Natural killer cell (primary cell): ENCODE measurements at regions not wholly inside any gene's neighbourhood (a gene's known extent, or its start where the extent isn't known, plus 50 kb on each side); places are given as distances from the start of the nearest gene placed in this dataset.
"Not testable (repeated sequence)": the region's sequence is repeated elsewhere in the genome, so short reads cannot be mapped to it uniquely, and the experiment has no call there.

Experiments used
- ATAC-seq, 3 donors: fragments of 150-1000 bp in 2 of 3; fragments of 200-7000 bp in 1 of 3; cut with Tn5 transposase; 1 replicate in 1 of 3; 2 replicates in 2 of 3; pipeline ENCODE4 v1.10.0; 2021; ENCODE audit warnings: mild to moderate bottlenecking in 2 of 3, moderate library complexity in 2 of 3
- DNase-seq, 2 donors: peaks; one replicate each; pipeline versions ENCODE4 v3.0.0 to v3.0.0-alpha.2; 2013 to 2021; ENCODE audit warnings: mixed read lengths in 1 of 2
- H3K27ac ChIP-seq: one replicate; pipeline ENCODE4 v1.5.1; 2013; ENCODE audit warnings: mild to moderate bottlenecking, low read length
- H3K27me3 ChIP-seq: one replicate; pipeline ENCODE4 v1.6.1; 2013; ENCODE audit warnings: low read length; ENCODE audit not compliant: control insufficient read depth, insufficient read depth
- H3K36me3 ChIP-seq: one replicate; pipeline ENCODE4 v1.6.1; 2013; ENCODE audit warnings: low read length; ENCODE audit not compliant: control insufficient read depth, insufficient read depth
- H3K4me1 ChIP-seq: one replicate; pipeline ENCODE4 v1.6.1; 2013; ENCODE audit warnings: low read length; ENCODE audit not compliant: control insufficient read depth, insufficient read depth
- H3K4me3 ChIP-seq: one replicate; pipeline ENCODE4 v1.5.1; 2013; ENCODE audit warnings: low read length
- H3K9me3 ChIP-seq: one replicate; pipeline ENCODE4 v1.6.1; 2013; ENCODE audit warnings: low read length; ENCODE audit not compliant: control insufficient read depth, insufficient read depth
- H3K27ac Mint-ChIP-seq, 2 donors: one replicate each; pipeline ENCODE4 v1.8.0; 2022; ENCODE audit warnings: mild to moderate bottlenecking in 2 of 2, mixed read lengths in 2 of 2, moderate library complexity in 1 of 2
- H3K27me3 Mint-ChIP-seq, 2 donors: one replicate each; pipeline ENCODE4 v1.8.0; 2022; ENCODE audit warnings: low read depth in 2 of 2, mixed read lengths in 2 of 2
- H3K36me3 Mint-ChIP-seq: one replicate; pipeline ENCODE4 v1.8.0; 2022; ENCODE audit warnings: mixed read lengths
- H3K4me1 Mint-ChIP-seq, 2 donors: one replicate each; pipeline ENCODE4 v1.8.0; 2022; ENCODE audit warnings: mixed read lengths in 2 of 2
- H3K4me3 Mint-ChIP-seq: one replicate; pipeline ENCODE4 v1.8.0; 2022; ENCODE audit warnings: mild to moderate bottlenecking, moderate library complexity, mixed read lengths
- H3K9me3 Mint-ChIP-seq, 2 donors: one replicate each; pipeline ENCODE4 v1.8.0; 2022; ENCODE audit warnings: mixed read lengths in 2 of 2
- WGBS: methylation state at CpG from one replicate; pipeline ENCODE4 v1.1.7; 2013; ENCODE audit warnings: missing lambda C conversion rate; ENCODE audit not compliant: insufficient coverage; 5-methylcytosine and 5-hydroxymethylcytosine counted together
- intact Hi-C: fragments of 100-400 bp; cut with micrococcal nuclease; formaldehyde crosslinking; loops from one replicate; pipeline ENCODE4 v1.14.2; 2022
- TF ChIP-seq, protein P1 (sequence below): fragments of 200-600 bp; IDR thresholded peaks from one replicate; pipeline ENCODE4 v1.8.0; 2022; ENCODE audit warnings: antibody characterized with exemption

DNA sequence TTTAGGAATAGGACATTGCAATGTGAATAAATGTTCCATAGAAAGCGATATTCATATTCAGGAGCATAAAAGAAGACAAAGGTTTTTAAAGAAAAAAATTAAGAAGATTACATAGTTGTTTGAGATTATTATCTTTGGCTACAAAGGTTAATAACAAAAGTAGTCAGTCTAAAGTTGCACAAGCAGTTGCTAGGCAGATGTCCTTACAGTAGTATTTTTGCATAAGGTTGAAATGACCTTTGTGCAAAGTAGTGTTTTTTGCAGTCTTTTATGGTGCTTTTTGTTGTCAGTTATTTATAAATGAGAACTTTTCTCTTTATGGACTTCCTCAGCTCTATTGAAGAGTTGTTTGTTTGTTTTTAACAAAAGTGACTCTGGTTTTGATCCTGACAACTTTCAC lies 447.8 kb downstream of the AMY1C start:
- DNase-seq = no peak
- intact Hi-C loops = no loop called here
- no peaks in the 10 kb centered on the region for H3K27me3 ChIP-seq
- no peak overlapping the region for H3K27ac ChIP-seq
- H3K9me3 Mint-ChIP-seq = peaks cover 16 to 19% of the 10 kb centered on the region in 2 donors
- ATAC-seq = no peak
- no peaks in the 10 kb centered on the region for H3K9me3 ChIP-seq
- no peaks in the 10 kb centered on the region for H3K4me1 ChIP-seq
- no peak overlapping the region for H3K4me3 Mint-ChIP-seq
- no peaks in the 10 kb centered on the region for H3K36me3 Mint-ChIP-seq
- H3K4me1 Mint-ChIP-seq = no peaks in the 10 kb centered on the region
- H3K4me3 ChIP-seq = no peak overlapping the region
- no peak overlapping the region for H3K27ac Mint-ChIP-seq
- WGBS = 67% methylated on average over 1 of the region's 1 CpG
- H3K27me3 Mint-ChIP-seq = no peaks in the 10 kb centered on the region
- TF ChIP-seq, protein P1, sequence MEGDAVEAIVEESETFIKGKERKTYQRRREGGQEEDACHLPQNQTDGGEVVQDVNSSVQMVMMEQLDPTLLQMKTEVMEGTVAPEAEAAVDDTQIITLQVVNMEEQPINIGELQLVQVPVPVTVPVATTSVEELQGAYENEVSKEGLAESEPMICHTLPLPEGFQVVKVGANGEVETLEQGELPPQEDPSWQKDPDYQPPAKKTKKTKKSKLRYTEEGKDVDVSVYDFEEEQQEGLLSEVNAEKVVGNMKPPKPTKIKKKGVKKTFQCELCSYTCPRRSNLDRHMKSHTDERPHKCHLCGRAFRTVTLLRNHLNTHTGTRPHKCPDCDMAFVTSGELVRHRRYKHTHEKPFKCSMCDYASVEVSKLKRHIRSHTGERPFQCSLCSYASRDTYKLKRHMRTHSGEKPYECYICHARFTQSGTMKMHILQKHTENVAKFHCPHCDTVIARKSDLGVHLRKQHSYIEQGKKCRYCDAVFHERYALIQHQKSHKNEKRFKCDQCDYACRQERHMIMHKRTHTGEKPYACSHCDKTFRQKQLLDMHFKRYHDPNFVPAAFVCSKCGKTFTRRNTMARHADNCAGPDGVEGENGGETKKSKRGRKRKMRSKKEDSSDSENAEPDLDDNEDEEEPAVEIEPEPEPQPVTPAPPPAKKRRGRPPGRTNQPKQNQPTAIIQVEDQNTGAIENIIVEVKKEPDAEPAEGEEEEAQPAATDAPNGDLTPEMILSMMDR = no peak
- H3K36me3 ChIP-seq = no peaks in the 10 kb centered on the region

- ATAC-seq (no peak), DNase-seq (no peak)
- Mint-ChIP-seq H3K36me3 (peaks cover 1% of the 10 kb centered on the region), H3K9me3 (peaks cover 14% of the 10 kb centered on the region in 2 donors), H3K4me3 (no peak overlapping the region), H3K4me1 (no peaks in the 10 kb centered on the region), H3K27me3 (no peaks in the 10 kb centered on the region), H3K27ac (no peak overlapping the region)
- intact Hi-C loops = no loop called here
- 83% methylated on average over 1 of the region's 1 CpG for WGBS
- Histone ChIP-seq H3K27ac (no peak overlapping the region), H3K36me3 (no peaks in the 10 kb centered on the region), H3K4me3 (no peak overlapping the region), H3K4me1 (no peaks in the 10 kb centered on the region), H3K27me3 (no peaks in the 10 kb centered on the region), H3K9me3 (peaks cover 3% of the 10 kb centered on the region)
- TF ChIP-seq, protein P1 = no peak
Measured at GRCh38 chr1:104212239-104212638, 462.5 kb downstream of the AMY1C start.

DNA sequence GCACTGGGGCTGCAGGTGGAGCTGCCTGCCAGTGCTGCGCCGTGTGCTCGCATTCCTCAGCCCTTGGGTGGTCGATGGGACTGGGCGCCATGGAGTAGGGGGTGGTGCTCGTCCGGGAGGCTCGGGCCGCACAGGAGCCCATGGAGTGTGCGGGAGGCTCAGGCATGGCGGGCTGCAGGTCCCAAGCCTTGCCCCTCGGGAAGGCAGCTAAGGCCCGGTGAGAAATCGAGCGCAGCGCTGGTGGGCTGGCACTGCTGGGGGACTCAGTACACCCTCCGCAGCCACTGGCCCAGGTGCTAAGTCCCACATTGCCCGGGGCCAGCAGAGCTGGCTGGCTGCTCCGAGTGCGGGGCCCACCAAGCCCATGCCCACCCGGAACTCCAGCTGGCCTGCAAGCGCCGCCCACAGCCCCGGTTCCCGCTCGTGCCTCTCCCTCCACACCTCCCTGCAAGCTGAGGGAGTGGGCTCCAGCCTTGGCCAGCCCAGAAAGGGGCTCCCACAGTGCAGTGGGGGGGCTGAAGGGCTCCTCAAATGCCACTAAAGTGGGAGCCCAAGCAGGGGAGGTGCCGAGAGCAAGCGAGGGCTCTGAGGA lies 467.8 kb downstream of the AMY1C start:
- H3K4me3 Mint-ChIP-seq, H3K36me3 ChIP-seq, intact Hi-C loops, H3K9me3 ChIP-seq, H3K36me3 Mint-ChIP-seq, DNase-seq, H3K4me1 Mint-ChIP-seq, H3K27ac ChIP-seq, H3K27ac Mint-ChIP-seq, ATAC-seq, H3K27me3 ChIP-seq, H3K4me3 ChIP-seq, H3K4me1 ChIP-seq, H3K27me3 Mint-ChIP-seq: not testable (repeated sequence)
- H3K9me3 Mint-ChIP-seq = peaks cover 9 to 18% of the 10 kb centered on the region in 2 donors
- 92% methylated on average over 26 of the region's 28 CpGs for WGBS

DNA sequence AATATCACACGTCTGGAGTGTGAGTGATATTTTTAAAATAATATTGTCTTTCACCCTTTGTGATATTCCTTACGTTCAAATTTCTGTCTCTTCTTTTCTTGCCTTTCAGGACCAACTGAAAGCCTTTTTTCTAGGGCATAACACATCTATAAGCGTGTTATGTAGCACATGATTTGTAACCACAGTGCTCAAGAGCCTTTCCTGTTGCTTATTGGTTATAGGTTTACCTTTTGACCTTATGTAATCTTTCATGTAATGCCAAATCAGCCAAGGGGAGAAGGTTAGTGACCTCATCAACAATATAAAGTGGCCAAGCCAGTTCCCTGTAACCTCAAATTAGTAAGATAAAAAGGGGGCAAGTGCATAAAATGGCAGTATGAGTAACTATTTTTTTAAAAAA lies 480.2 kb downstream of the AMY1C start:
- Mint-ChIP-seq H3K9me3 (peaks cover 10 to 12% of the 10 kb centered on the region in 2 donors), H3K27ac (no peak overlapping the region), H3K4me3 (no peak overlapping the region), H3K4me1 (no peaks in the 10 kb centered on the region), H3K27me3 (no peaks in the 10 kb centered on the region), H3K36me3 (no peaks in the 10 kb centered on the region)
- 68% methylated on average over 2 of the region's 3 CpGs for WGBS
- no peak overlapping the region for H3K4me3 ChIP-seq
- H3K27ac ChIP-seq = no peak overlapping the region
- H3K36me3 ChIP-seq = no peaks in the 10 kb centered on the region
- TF ChIP-seq, protein P1 = no peak
- ATAC-seq (no peak), DNase-seq (no peak)
- no peaks in the 10 kb centered on the region for H3K9me3 ChIP-seq
- H3K27me3 ChIP-seq = no peaks in the 10 kb centered on the region
- no peaks in the 10 kb centered on the region for H3K4me1 ChIP-seq
- intact Hi-C loops = no loop called here
